Motor neuron (in vitro differentiated cells): ENCODE measurements at regions not wholly inside any gene's neighbourhood (a gene's known extent, or its start where the extent isn't known, plus 50 kb on each side); places are given as distances from the start of the nearest gene placed in this dataset.

Source experiments
- ATAC-seq, 8 experiments: fragments of 200-7000 bp; cut with Tn5 transposase; replicated peaks in 6 of 8; 2 replicates each; pipeline ENCODE4 v1.8.0; 2021; ENCODE audit warnings: mild to moderate bottlenecking in 8 of 8, moderate library complexity in 8 of 8
- H3K27ac ChIP-seq, 2 donors: fragments of 250-450 bp; sonication (Bioruptor Pico); 2 replicates each; pipeline ENCODE4 v1.9.0; 2021; ENCODE audit warnings: antibody characterized with exemption in 2 of 2, mild to moderate bottlenecking in 2 of 2, moderate library complexity in 1 of 2
- H3K4me1 ChIP-seq, 2 donors: fragments of 250-450 bp; sonication (Bioruptor Pico); replicated peaks in 1 of 2; 2 replicates each; pipeline ENCODE4 v1.6.1; 2021; ENCODE audit warnings: antibody characterized with exemption in 2 of 2, mild to moderate bottlenecking in 2 of 2, moderate library complexity in 1 of 2
- H3K4me3 ChIP-seq, 5 donors: fragments of 250-450 bp; sonication (Bioruptor Pico); 2 replicates each; pipeline ENCODE4 v1.9.0; 2021; ENCODE audit warnings: antibody characterized with exemption in 5 of 5, mild to moderate bottlenecking in 5 of 5, moderate library complexity in 4 of 5
- WGBS, 10 experiments: fragments of 450-650 bp; shearing (Covaris generic); methylation state at CpG; one replicate each; pipeline ENCODE4 v1.0.0; 2022; 5-methylcytosine and 5-hydroxymethylcytosine counted together
- in situ Hi-C, 9 experiments: fragments of 400-800 bp; cut with MboI; loops; one replicate each; pipeline ENCODE4 v1.15.0; 2021; ENCODE audit warnings: low sequenced_read_pairs in 9 of 9, low pct_unique_long_range_greater_than_20kb in 2 of 9; ENCODE audit not compliant: unreplicated experiment in 9 of 9

DNA sequence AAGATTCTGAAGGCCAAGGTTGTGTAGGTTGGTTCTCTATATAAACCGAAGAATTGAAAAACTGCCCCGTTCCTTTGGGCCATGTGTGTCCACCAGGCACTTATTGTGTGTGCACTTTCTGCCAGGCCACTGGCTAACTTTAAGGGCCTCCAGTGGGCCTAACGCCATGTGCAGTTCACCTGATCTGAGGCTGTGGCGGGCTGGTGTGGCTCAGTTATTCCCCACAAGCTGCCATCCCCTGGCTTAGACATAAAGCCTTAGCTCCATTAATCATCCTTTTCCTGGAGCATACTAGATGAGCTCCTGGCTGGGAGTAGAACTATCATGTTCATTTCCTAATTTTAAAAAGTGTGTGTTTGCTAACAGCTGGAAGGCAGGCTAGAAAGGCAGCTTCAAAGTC is 304.1 kb upstream of the TNP1 start:
- Histone ChIP-seq H3K4me1 (peaks cover 24 to 27% of the 10 kb centered on the region in 2 donors), H3K27ac (no peak overlapping the region), H3K4me3 (no peak overlapping the region)
- ATAC-seq: no peak
- 83 to 100% (median 95%) methylated on average over 1 to 4 of the region's 4 CpGs; no CpG with 5 or more reads in 5 of the 10 experiments for WGBS, 10 experiments
- in situ Hi-C loops: loop anchor here in 2 of 9 experiments (25.0 kb wide), 2 partner anchors 477 to 548 kb away; partner anchors contain the start of gene IGFBP5 (in 2 of the 2)

DNA sequence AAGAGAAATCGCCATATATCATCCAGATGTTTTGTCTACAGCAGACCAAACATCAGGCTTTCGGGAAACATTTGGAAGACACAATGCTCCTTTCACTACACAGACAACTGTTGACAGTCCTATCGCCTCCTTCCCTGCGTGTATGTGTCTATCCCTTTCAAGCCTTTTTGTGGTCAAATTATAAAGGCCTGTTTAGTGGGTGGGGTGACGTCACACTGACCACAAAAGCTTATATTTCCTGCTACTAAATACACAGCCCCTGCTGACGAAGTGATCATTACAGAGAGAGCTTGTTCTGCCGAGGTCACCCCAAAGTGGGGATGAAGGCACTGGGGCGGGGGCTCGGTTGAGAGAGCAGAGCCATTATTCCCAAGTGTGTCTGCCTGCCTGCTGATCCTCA is 302.7 kb upstream of the TNP1 start:
- peak overlapping the region; percentile 2 to 15 for H3K27ac ChIP-seq
- in situ Hi-C loops: loop anchor here in 2 of 9 experiments (25.0 kb wide), 2 partner anchors 475 to 550 kb away; partner anchors contain the start of gene IGFBP5 (in 2 of the 2)

DNA sequence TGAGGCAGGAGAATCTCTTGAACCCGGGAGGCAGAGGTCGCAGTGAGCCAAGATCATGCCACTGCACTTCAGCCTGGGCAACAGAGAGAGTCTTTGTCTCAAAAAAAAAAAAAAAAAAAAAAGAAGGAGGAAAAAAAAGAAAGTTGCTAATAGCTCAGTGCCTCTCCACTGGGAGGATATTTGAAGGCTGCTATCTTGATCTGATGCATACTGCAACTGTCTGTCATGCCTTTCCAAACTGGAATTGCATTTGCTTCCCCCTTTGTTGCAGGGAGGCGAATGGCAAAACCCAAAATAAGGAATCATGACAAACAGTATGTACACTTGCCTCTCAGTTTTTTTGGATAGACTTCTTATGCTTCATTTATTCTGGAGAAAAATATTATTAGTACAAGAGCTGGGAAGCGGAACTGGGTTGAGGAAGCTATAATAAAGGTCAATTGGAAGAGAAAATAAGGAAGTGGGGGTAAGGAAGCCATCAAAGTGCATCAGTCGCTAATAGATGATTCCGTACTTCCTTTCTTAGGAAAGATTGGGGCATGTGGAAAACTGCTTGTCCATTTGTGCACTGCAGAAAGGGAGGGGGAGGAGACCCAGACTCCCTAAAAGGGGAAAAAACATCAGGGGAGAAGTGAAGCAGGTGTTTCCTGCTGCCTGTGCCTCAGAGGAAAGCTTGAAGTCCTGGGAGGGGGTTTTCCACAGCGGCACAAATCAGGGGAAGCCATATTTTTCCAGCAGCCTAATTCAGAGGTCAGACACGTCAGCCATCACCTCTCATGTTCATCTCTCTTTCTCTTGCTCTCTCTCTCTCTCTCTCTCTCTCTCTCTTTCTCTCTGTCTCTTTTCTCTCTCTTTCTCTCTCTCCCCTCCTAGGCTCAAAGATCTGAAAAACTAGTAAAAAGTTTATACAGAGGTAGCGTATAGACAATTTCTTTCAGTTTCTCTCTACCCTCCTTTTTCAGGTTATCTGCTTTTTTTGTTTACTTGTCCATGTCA is 301.4 kb upstream of the TNP1 start:
- Histone ChIP-seq H3K4me1 (peaks cover 24 to 27% of the 10 kb centered on the region in 2 donors), H3K27ac (no peak overlapping the region), H3K4me3 (no peak overlapping the region)
- 60 to 96% (median 87%) methylated on average over 2 to 9 of the region's 9 CpGs for WGBS, 10 experiments
- no peak for ATAC-seq
- in situ Hi-C loops: loop anchor here in 2 of 9 experiments (25.0 kb wide), 2 partner anchors 474 to 551 kb away; partner anchors contain the start of gene IGFBP5 (in 2 of the 2)

More for the DNA sequence above, 302.7 kb upstream of the TNP1 start:
- H3K4me1 ChIP-seq: peaks cover 24 to 27% of the 10 kb centered on the region in 2 donors
- ATAC-seq: peak in 5 of 8 experiments; percentile 87 to 94 (median 93)
- H3K4me3 ChIP-seq: no peak overlapping the region
- 0 to 85% (median 28%) methylated on average over 1 to 9 of the region's 9 CpGs for WGBS, 10 experiments

DNA sequence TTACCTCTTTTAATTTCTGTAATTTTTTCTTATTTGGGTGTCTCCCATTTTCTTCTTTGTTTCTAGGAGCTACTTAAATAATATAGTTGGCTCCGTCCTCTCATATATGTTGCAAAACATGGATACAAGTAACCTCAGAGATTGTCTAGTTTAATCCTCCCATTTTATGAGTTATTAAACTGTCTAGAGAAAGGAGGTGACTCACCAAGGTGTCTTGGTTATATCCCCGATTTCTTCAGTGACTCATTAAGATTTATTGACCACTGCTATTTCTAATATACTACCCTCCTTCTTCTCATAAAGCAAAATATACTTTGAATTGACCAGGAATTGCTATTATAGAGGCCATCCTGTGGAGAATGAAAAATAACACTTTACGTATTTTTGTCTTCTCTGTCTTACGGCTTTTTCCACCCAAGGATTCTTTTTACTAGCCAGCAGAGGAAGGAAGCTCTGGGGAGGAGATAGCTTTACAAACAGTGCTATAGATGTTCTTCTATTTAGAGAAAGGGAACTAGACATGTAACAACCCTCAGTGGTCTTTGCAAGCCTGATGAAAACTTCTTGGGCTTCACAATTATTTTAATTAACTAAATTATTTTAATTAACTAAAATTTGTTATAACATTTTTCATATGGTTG is 300.4 kb upstream of the TNP1 start:
- H3K4me1 ChIP-seq: peaks cover 24 to 27% of the 10 kb centered on the region in 2 donors
- 0 to 93% (median 73%) methylated on average over 1 to 4 of the region's 4 CpGs for WGBS, 10 experiments
- peak in 4 of 8 experiments; percentile 23 to 48 (median 42) for ATAC-seq
- no peak overlapping the region for H3K27ac ChIP-seq
- in situ Hi-C loops: loop anchor here in 2 of 9 experiments (25.0 kb wide), 2 partner anchors 473 to 552 kb away; partner anchors contain the start of gene IGFBP5 (in 2 of the 2)
- H3K4me3 ChIP-seq: no peak overlapping the region

DNA sequence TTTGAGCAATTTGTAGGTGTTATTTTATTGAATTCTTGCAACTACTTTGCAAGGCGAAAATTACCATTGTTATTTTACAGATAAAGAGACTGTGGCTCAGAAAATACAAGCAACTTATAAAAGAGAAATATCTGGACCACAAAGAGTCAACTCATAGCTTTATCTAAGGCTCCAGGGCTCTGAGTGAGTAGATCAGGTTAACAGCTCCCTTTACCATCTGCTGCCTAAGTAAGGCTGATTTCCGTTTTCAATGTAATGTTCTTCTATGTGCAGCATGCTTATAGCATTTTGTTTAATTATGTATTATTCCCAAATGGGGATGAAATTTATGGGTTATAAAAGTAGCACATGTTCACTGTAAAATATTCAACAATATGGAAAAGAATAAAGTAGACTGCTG is 299.1 kb upstream of the TNP1 start:
- Histone ChIP-seq H3K4me1 (peaks cover 23 to 24% of the 10 kb centered on the region in 2 donors), H3K27ac (no peak overlapping the region), H3K4me3 (no peak overlapping the region)
- ATAC-seq: peak in 1 of 8 experiments; percentile 13
- WGBS, 10 experiments: 64 to 100% (median 98%) methylated on average over 1 to 2 of the region's 2 CpGs
- in situ Hi-C loops: loop anchor here in 2 of 9 experiments (10.0 to 25.0 kb wide), 3 partner anchors 356 to 553 kb away; partner anchors contain the start of gene IGFBP5 (in 2 of the 2)

DNA sequence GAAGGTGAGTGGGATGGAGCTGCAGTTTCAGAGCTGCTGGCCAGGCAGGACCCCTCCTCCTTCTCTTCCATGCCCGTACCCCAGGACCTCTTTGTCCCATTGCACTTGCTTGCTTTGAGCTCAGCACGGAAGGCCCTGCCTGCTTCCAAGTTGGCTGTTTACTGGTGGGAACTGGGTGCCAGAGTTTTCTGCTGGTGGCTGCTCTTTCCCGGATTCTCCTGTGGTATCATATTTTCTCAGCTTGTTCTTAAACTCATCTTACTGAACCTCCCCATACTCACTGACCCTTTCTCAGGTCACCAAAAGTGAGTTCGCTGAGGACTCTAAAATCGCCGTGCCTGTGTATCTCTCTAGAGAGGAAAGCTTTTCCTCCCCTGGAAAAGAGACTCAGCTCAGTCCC is 297.7 kb upstream of the TNP1 start:
- no peak for ATAC-seq
- in situ Hi-C loops: loop anchor here in 2 of 9 experiments (10.0 to 25.0 kb wide), 3 partner anchors 357 to 555 kb away; partner anchors contain the start of gene IGFBP5 (in 2 of the 2)
- no peak overlapping the region for H3K4me3 ChIP-seq
- peaks cover 10 to 16% of the 10 kb centered on the region in 2 donors for H3K4me1 ChIP-seq
- WGBS, 10 experiments: 86 to 100% (median 91%) methylated on average over 1 to 6 of the region's 6 CpGs; no CpG with 5 or more reads in 2 of the 10 experiments
- H3K27ac ChIP-seq: no peak overlapping the region

DNA sequence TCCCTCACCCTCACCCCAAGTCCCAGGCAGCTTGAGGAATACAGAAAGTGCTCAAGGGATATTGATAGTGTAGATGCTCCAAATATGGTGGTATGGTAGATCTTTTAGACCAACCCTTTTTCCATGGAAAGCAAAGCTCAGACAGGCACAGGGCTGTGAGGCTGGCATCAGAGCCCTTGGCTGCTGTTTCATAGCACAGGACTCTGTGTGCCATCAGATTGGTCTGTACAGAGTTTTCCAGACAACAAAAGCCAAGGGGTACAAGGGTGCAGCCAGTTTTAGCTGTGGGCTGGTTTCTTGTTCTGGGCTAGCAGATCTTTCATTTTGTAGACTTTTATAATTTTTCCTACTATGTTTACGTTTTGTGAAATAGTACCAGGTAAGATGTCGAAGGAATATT is 296.9 kb upstream of the TNP1 start:
- no peak for ATAC-seq
- no peak overlapping the region for H3K4me3 ChIP-seq
- in situ Hi-C loops: loop anchor here in 2 of 9 experiments (10.0 to 25.0 kb wide), 3 partner anchors 358 to 556 kb away; partner anchors contain the start of gene IGFBP5 (in 2 of the 2)
- peaks cover 8 to 12% of the 10 kb centered on the region in 2 donors for H3K4me1 ChIP-seq
- 80 to 100% (median 92%) methylated on average over 1 to 2 of the region's 2 CpGs; no CpG with 5 or more reads in 1 of the 10 experiments for WGBS, 10 experiments
- no peak overlapping the region for H3K27ac ChIP-seq

DNA sequence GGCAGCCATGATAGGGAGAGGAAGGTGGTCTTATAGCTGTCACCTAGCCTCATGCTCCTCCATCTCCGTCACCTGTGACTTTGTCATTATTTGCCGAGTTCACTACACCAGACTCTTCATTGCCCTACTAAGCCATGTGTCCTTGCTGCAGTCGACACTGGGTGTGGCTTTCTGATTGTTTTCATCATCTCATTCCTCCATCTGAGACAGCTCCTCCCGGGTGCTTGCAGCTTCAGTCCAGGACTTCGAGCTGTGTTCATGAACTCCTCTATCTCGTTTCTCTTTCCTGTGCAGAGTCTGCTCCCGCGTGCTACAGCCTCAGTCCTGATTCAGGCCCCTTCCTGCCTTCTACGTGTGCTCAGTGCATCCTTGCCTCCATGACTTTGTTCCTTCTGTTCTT is 295.1 kb upstream of the TNP1 start:
- Histone ChIP-seq H3K4me1 (peaks cover 0 to 7% of the 10 kb centered on the region in 2 donors), H3K27ac (no peak overlapping the region), H3K4me3 (no peak overlapping the region)
- in situ Hi-C loops: loop anchor here in 2 of 9 experiments (10.0 to 25.0 kb wide), 3 partner anchors 360 to 557 kb away; partner anchors contain the start of gene IGFBP5 (in 2 of the 2)
- peak in 2 of 8 experiments; percentile 78 to 82 for ATAC-seq
- 20 to 93% (median 82%) methylated on average over 1 to 9 of the region's 9 CpGs; no CpG with 5 or more reads in 1 of the 10 experiments for WGBS, 10 experiments

DNA sequence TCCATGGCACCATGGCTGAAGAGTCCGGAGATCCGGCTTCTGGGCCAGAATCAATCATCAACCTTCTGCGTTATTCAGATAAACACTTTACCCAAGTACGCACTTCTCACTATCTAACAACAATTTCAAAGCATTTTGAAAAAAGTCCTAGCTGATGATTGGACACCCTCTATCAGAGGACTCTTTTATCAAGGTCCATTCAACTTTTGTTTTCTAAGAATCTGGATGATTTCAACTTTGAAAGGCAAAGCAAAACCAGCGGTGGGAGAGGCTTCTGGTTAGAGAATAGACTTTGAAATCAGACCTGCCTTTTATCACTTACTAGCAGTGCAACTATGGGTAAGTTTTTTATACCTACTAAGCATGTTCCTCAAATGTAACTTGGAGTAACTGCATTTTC is 293.6 kb upstream of the TNP1 start:
- WGBS, 10 experiments: 90 to 100% (median 100%) methylated on average over 1 to 5 of the region's 5 CpGs; no CpG with 5 or more reads in 3 of the 10 experiments
- no peak overlapping the region for H3K4me3 ChIP-seq
- in situ Hi-C loops: loop anchor here in 2 of 9 experiments (10.0 to 25.0 kb wide), 3 partner anchors 361 to 559 kb away; partner anchors contain the start of gene IGFBP5 (in 2 of the 2)
- no peak for ATAC-seq
- H3K4me1 ChIP-seq: peaks cover 0 to 13% of the 10 kb centered on the region in 2 donors
- H3K27ac ChIP-seq: no peak overlapping the region

DNA sequence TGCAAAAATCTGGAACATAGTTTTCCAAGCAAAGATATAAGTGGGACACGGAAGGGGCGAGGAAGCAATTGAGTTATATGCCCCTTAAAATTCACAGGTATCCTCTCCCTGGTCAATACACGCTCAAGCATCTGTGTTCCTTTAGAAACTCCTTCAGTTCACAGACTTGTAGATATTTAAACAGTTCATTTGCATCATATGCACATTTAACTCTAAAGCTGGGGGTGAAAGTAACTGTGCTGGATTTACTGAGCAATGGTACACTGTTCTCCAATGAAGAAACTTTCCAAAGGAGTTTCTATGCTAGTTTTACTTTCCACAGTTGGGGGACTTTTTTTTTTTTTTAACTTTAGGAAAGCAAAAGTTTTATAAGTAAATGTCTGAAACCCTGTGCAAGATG is 293.0 kb upstream of the TNP1 start:
- H3K4me1 ChIP-seq: peaks cover 0 to 13% of the 10 kb centered on the region in 2 donors
- no peak overlapping the region for H3K27ac ChIP-seq
- in situ Hi-C loops: loop anchor here in 2 of 9 experiments (10.0 to 25.0 kb wide), 3 partner anchors 362 to 559 kb away; partner anchors contain the start of gene IGFBP5 (in 2 of the 2)
- no peak overlapping the region for H3K4me3 ChIP-seq
- peak in 3 of 8 experiments; percentile 78 to 93 (median 79) for ATAC-seq
- 53 to 100% (median 80%) methylated on average over 2 to 3 of the region's 3 CpGs; no CpG with 5 or more reads in 1 of the 10 experiments for WGBS, 10 experiments

DNA sequence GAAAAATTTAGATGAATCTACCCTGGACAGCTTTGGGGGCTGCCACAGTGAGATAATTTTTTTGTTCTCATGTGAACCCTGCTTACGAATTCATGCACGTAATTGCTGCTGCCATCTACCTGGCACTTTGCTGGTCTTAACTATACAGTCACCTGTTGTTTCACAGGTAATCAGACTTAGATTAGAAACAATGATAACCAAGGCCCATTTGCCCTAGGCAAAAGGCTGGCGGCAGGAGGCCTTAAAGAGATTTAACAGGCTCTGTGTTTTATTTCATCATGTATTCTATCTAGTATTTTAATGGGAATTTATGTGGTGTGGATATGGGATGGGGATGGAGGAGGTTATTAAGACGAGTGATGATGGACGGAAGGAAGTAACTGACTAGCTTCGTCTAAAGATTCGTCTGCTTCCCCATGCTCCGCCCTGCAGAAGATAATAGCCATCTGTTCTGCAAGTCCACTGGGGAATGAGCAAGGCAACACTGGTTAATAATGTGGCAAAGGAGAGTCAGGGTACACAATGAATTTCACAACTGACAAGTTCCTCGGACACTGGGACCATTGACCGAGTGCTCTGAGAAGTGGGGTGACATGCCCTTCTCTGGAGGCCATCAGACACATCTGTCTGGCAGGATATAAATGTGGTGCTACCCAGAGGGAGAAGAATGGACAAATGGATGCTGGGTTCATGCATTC is 291.8 kb upstream of the TNP1 start:
- in situ Hi-C loops: loop anchor here in 2 of 9 experiments (10.0 to 25.0 kb wide), 3 partner anchors 363 to 561 kb away; partner anchors contain the start of gene IGFBP5 (in 2 of the 2)
- H3K27ac ChIP-seq: no peak overlapping the region
- 0 to 100% (median 59%) methylated on average over 1 to 6 of the region's 10 CpGs for WGBS, 10 experiments
- ATAC-seq: peak in 1 of 8 experiments; percentile 58
- H3K4me3 ChIP-seq: no peak overlapping the region
- peaks cover 0 to 13% of the 10 kb centered on the region in 2 donors for H3K4me1 ChIP-seq
